Spleen (tissue), 11 donors: ENCODE measurements at regions not wholly inside any gene's neighbourhood (a gene's known extent, or its start where the extent isn't known, plus 50 kb on each side); places are given as distances from the start of the nearest gene placed in this dataset.

Source experiments
- DNase-seq: peaks from one replicate; pipeline ENCODE4 v3.0.0-alpha.2; 2020
- H3K27ac ChIP-seq, 8 donors: fragments of 200-600 bp; sonication (generic) in 7 of 8; 1 replicate in 4 of 8; 2 replicates in 4 of 8; pipeline versions ENCODE4 v1.5.0 to v1.8.0; 2016 to 2021; ENCODE audit warnings: inconsistent platforms in 4 of 8, mild to moderate bottlenecking in 4 of 8, moderate library complexity in 1 of 8
- H3K27me3 ChIP-seq, 7 donors: fragments of 200-600 bp; sonication (generic) in 6 of 7; replicated peaks in 1 of 7; 1 replicate in 4 of 7; 2 replicates in 3 of 7; pipeline versions ENCODE4 v1.5.0 to v1.8.0; 2016 to 2021; ENCODE audit warnings: inconsistent platforms in 3 of 7, mild to moderate bottlenecking in 1 of 7
- H3K36me3 ChIP-seq, 6 donors: fragments of 200-600 bp; sonication (generic) in 5 of 6; 1 replicate in 4 of 6; 2 replicates in 2 of 6; pipeline versions ENCODE4 v1.5.0 to v1.8.0; 2016 to 2021; ENCODE audit warnings: inconsistent platforms in 2 of 6
- H3K4me1 ChIP-seq, 6 donors: fragments of 200-600 bp; sonication (generic) in 5 of 6; 1 replicate in 3 of 6; 2 replicates in 3 of 6; pipeline versions ENCODE4 v1.5.0 to v1.8.0; 2016 to 2021; ENCODE audit warnings: inconsistent platforms in 3 of 6
- H3K4me3 ChIP-seq, 8 donors: fragments of 200-600 bp; sonication (generic) in 7 of 8; 1 replicate in 4 of 8; 2 replicates in 4 of 8; pipeline versions ENCODE4 v1.5.0 to v1.8.0; 2016 to 2021; ENCODE audit warnings: inconsistent platforms in 4 of 8, mild to moderate bottlenecking in 4 of 8, moderate library complexity in 2 of 8
- H3K9me3 ChIP-seq, 8 donors: fragments of 200-600 bp; sonication (generic) in 7 of 8; 1 replicate in 4 of 8; 2 replicates in 4 of 8; pipeline versions ENCODE4 v1.5.0 to v1.8.0; 2016 to 2021; ENCODE audit warnings: inconsistent platforms in 4 of 8
- POLR2A ChIP-seq, 3 donors: fragments of 450-650 bp; IDR thresholded peaks; one replicate each; pipeline ENCODE4 v1.5.1; 2017; ENCODE audit warnings: antibody characterized with exemption in 3 of 3, mild to moderate bottlenecking in 1 of 3
- POLR2AphosphoS5 ChIP-seq, 3 donors: sonication (generic); formaldehyde crosslinking; IDR thresholded peaks; one replicate each; pipeline ENCODE4 v1.5.1; 2017; ENCODE audit warnings: antibody characterized with exemption in 3 of 3
- WGBS, 5 donors: extraction: QIAGEN DNeasy Blood & Tissue Kit in 3 of 5; methylation state at CpG; one replicate each; pipeline versions ENCODE4 v1.1.5 to v1.1.7; 2013 to 2018; 5-methylcytosine and 5-hydroxymethylcytosine counted together
- intact Hi-C: fragments of 100-400 bp; cut with DNase I; formaldehyde crosslinking; loops from one replicate; pipeline ENCODE4 v1.15.0; 2023; ENCODE audit warnings: low total_unique reads
- TF ChIP-seq, protein P1 (sequence below), 11 experiments: fragments of 200-600 bp in 7 of 11; fragments of 450-650 bp in 4 of 11; sonication (generic) in 4 of 11; IDR thresholded peaks in 8 of 11; conservative IDR thresholded peaks in 3 of 11; 1 replicate in 7 of 11; 2 replicates in 4 of 11; pipeline versions ENCODE4 v1.4.0 to v1.8.0; 2016 to 2021; ENCODE audit warnings: antibody characterized with exemption in 11 of 11, inconsistent platforms in 4 of 11, mild to moderate bottlenecking in 1 of 11
- donor health status: healthy with polysubstance abuse.
- donor health status: DM: no; HTN: no; CAD: no; lungs with moderate emphysema.
- donor health status: DM: no; HTN: no; CAD: no.
- donor health status: Bipolar disorder and iron deficiency.
- donor health status: healthy.
- donor health status: DM: no; HTN: no; CAD: no.
- donor health status: DM: yes; HTN: yes; CAD: no.

GRCh38 chr2:60097298-60097697 lies 456.2 kb downstream of the BCL11A start:
- H3K4me1 ChIP-seq = no peaks in the 10 kb centered on the region

DNA sequence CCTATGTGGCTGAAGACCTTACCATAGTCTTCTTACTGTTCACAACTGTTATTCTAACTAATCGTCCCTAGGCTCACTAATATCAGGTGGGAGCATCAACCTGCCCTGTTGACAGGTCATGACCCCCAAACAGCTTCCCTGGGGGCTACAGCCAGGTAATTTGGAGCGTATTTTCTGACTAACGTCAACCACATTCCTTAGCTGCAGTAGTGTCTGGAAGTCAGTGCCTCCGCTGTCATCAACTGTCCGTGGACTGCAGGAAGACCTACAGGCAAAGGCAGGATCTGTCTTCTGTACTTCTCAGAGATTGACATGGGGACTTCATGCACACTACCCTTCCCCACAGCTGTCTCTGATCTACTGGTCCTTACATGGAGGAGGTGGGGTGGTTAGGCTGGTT lies 456.9 kb downstream of the BCL11A start:
- no peaks in the 10 kb centered on the region for H3K4me1 ChIP-seq
- TF ChIP-seq POLR2AphosphoS5 (IDR thresholded peaks at IDR 0.05) (no peak), POLR2A (IDR thresholded peaks at IDR 0.05) (no peak)
- TF ChIP-seq, protein P1, sequence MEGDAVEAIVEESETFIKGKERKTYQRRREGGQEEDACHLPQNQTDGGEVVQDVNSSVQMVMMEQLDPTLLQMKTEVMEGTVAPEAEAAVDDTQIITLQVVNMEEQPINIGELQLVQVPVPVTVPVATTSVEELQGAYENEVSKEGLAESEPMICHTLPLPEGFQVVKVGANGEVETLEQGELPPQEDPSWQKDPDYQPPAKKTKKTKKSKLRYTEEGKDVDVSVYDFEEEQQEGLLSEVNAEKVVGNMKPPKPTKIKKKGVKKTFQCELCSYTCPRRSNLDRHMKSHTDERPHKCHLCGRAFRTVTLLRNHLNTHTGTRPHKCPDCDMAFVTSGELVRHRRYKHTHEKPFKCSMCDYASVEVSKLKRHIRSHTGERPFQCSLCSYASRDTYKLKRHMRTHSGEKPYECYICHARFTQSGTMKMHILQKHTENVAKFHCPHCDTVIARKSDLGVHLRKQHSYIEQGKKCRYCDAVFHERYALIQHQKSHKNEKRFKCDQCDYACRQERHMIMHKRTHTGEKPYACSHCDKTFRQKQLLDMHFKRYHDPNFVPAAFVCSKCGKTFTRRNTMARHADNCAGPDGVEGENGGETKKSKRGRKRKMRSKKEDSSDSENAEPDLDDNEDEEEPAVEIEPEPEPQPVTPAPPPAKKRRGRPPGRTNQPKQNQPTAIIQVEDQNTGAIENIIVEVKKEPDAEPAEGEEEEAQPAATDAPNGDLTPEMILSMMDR (IDR thresholded peaks at IDR 0.05 in 8 of 11, conservative IDR thresholded peaks at IDR 0.05 in 3 of 11) = no peak
- no peak overlapping the region for H3K4me3 ChIP-seq
- no peaks in the 10 kb centered on the region for H3K27me3 ChIP-seq
- H3K27ac ChIP-seq = no peak overlapping the region
- 71 to 92% (median 85%) methylated on average over 3 to 5 of the region's 5 CpGs for whole genome bisulfite sequencing, 5 donors
- intact Hi-C loops = no loop called here
- DNase-seq = no peak
- H3K36me3 ChIP-seq = no peaks in the 10 kb centered on the region
- no peaks in the 10 kb centered on the region for H3K9me3 ChIP-seq

More at GRCh38 chr2:60097298-60097697, 456.2 kb downstream of the BCL11A start:
- Histone ChIP-seq H3K4me3 (no peak overlapping the region), H3K36me3 (no peaks in the 10 kb centered on the region), H3K27ac (no peak overlapping the region), H3K27me3 (no peaks in the 10 kb centered on the region), H3K9me3 (no peaks in the 10 kb centered on the region)
- 89 to 94% (median 91%) methylated on average over 11 of the region's 11 CpGs for WGBS, 5 donors
- no peak for DNase-seq
- TF ChIP-seq, protein P1 (IDR thresholded peaks at IDR 0.05 in 8 of 11, conservative IDR thresholded peaks at IDR 0.05 in 3 of 11) = no peak
- no peak for TF ChIP-seq POLR2AphosphoS5 (IDR thresholded peaks at IDR 0.05)
- TF ChIP-seq POLR2A (IDR thresholded peaks at IDR 0.05) = no peak
- intact Hi-C loops = no loop called here

DNA sequence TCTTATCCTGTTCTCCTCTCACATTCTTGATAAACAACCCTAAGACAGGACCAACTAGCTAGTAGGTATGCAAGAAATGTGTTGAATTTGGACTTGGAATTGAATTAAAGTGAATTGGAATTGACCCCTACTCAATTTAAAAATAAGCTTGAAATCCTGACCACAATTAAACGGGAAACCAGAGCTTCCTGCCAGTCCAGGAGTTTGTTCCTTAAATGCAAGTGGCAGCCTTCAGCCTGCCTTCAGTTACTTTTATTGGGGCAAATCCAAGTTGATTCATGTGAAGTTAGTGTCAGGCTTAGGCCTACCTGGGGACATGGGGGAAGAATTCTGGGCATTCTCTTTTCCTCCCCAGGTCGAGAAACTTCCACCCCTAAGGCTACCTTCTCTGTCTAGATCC lies 457.6 kb downstream of the BCL11A start:
- Histone ChIP-seq H3K27ac (no peak overlapping the region), H3K4me3 (no peak overlapping the region), H3K4me1 (no peaks in the 10 kb centered on the region), H3K9me3 (no peaks in the 10 kb centered on the region), H3K27me3 (no peaks in the 10 kb centered on the region), H3K36me3 (no peaks in the 10 kb centered on the region)
- 17 to 50% (median 26%) methylated on average over 2 of the region's 2 CpGs for WGBS, 5 donors
- intact Hi-C loops = no loop called here
- no peak for TF ChIP-seq POLR2AphosphoS5 (IDR thresholded peaks at IDR 0.05)
- no peak for TF ChIP-seq POLR2A (IDR thresholded peaks at IDR 0.05)
- TF ChIP-seq, protein P1 (IDR thresholded peaks at IDR 0.05 in 8 of 11, conservative IDR thresholded peaks at IDR 0.05 in 3 of 11) = no peak
- no peak for DNase-seq

- WGBS, 5 donors = 54 to 72% (median 61%) methylated on average over 2 of the region's 2 CpGs
These were observed 458.1 kb downstream of the BCL11A start for GRCh38 chr2:60095202-60095815.

More at GRCh38 chr2:60095202-60095815, 458.1 kb downstream of the BCL11A start:
- Histone ChIP-seq H3K4me1 (no peaks in the 10 kb centered on the region), H3K9me3 (no peaks in the 10 kb centered on the region), H3K27me3 (no peaks in the 10 kb centered on the region), H3K36me3 (no peaks in the 10 kb centered on the region), H3K4me3 (no peak overlapping the region), H3K27ac (no peak overlapping the region)
- intact Hi-C loops = no loop called here
- no peak for DNase-seq
- TF ChIP-seq, protein P1 (IDR thresholded peaks at IDR 0.05 in 8 of 11, conservative IDR thresholded peaks at IDR 0.05 in 3 of 11) = no peak
- TF ChIP-seq POLR2AphosphoS5 (IDR thresholded peaks at IDR 0.05) = no peak
- no peak for TF ChIP-seq POLR2A (IDR thresholded peaks at IDR 0.05)
